Nucleus accumbens (tissue), 56 donors: ENCODE measurements at regions not wholly inside any gene's neighbourhood (a gene's known extent, or its start where the extent isn't known, plus 50 kb on each side); places are given as distances from the start of the nearest gene placed in this dataset.

ENCODE experiments used
- DNase-seq, 56 donors: peaks; one replicate each; lab custom pipeline; 2025; lab: John Stamatoyannopoulos, UW

DNA sequence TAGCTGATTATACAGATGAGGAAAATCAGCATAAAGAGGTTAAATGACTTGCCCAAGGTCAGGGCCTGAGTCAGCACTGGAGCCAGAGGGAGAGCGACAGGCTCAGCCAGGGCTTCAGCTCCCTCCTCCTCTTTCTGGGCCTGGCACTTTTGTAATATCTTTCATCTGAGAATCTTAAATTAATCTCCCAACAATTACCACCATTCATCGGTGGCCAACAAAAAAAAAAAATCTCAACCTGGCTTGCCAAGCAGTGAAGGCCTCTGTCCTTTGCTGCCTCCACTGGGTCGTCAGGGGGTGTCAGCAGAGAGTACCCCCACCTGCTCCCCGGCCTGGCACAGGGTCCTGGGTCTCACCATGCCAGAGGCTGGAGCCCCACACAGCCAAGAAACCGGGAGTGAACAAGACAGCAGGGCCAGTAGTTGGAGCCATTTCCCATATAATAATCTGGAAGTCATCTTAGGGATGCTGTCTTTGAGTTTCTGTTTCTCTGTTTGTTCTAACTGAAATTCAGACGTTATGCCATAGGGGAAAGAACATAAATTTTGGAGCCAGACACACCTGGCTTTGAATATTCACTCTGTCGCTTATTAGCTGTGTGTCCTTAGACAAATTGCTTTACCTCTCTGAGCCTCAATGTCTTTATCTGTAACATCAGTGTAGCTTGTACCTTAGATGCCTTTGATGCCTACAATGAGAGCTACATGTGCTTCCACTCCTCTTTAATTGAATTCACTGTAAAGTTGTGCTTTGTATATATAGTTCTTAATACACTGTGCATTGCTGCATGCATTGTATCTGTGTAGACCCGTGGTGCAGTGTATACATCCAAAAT lies 299.9 kb upstream of the MSX2 start:
- peak in 46 of 56 donors; percentile 7 to 81 (median 38) for DNase-seq

DNA sequence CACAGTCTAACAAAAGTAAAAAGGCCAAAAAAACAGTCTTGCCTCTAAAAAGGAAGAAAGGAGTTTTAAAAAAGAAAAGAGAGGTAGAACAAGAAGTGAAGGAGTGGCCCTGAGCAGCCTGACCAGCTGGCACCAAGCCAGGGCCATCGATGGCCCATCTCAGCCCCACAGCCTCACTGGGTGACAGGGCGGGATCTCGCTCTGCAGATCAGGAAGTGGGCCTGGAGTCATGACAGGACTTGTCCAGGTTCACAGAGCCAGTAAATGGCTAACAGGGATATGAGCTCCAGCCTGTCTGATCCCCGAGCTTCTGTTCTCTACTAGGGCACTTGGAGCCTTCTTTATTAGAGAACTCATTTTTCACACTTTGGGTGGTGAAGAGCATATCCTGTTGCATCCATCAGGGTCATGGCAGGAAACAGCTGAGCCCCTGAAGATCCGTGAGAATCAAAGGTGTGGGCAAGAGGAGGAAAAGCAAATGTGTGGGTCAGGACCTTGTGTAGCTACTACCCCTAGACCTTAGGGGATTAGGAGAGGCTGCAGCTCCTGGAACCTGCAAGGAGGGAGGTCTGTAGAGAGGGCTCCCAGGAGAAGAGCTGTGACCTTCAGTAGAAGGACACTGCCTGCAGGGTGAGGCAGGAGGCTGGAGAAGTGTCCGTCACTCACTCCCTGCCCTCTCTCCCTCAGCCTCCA lies 299.0 kb upstream of the MSX2 start:
- DNase-seq, result no peak

DNA sequence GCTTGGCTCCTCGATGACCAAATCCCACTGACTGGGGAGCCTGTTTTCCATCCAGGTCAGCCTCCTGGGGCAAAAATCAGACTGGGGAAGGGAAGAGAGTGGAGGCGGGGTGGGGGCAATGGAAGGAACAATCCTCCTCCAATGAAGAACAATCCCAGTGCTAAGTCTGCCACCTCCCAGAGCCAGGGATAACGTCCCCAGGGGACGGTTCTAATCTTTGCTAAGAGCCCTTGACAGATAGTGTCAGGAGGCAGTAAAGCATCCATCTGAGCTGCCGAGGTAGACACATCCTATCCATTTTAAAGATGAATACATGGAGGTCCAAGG lies 298.5 kb upstream of the MSX2 start:
- no peak for DNase-seq

- DNase-seq, result no peak
Observed at GRCh38 chr5:174426388-174426787, 298.0 kb upstream of the MSX2 start.

GRCh38 chr5:174426851-174427250 lies 297.5 kb upstream of the MSX2 start:
- no peak for DNase-seq

- DNase-seq, result no peak
Observed at GRCh38 chr5:174427304-174427703, 297.1 kb upstream of the MSX2 start.

- no peak for DNase-seq
Observed at GRCh38 chr5:174428895-174429294, 295.5 kb upstream of the MSX2 start.

DNA sequence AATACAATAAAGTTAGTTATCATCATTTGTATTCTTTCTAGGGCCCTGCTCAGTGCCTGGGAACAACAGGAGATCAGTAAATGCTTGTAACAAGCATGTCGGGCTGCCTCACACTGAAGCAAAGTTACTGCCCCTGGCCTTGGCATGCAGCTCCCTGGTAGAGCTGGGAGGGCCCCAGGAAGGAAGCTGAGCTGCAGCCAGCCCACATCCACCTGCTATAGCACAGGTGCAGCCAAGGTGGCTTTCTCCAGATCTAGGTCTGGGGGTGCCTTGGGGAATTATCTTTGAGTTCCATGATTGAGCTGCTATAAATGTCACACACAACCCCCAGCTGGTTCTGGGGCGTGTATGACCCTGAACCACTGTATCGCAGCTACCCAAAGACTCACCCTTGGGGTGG lies 293.4 kb upstream of the MSX2 start:
- no peak for DNase-seq

DNA sequence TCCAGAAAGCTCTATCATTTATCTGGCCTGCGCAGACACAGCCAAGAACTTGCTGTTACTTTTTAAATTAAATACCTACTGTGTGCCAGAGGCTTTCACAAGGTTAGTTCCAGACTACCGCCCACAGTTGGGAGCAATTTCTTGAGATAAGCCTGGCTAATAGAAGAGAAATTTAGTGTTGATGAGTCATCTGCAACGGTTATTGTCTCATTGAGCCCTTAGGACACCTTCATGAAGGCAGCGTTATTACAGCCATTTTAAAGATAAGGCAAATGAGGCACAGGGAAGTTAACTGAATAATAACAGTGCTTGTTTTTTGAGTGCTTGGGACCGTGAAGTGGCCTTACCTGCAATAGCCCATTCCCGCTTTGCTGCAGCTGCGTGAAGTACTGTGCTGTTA lies 292.9 kb upstream of the MSX2 start:
- no peak for DNase-seq

DNA sequence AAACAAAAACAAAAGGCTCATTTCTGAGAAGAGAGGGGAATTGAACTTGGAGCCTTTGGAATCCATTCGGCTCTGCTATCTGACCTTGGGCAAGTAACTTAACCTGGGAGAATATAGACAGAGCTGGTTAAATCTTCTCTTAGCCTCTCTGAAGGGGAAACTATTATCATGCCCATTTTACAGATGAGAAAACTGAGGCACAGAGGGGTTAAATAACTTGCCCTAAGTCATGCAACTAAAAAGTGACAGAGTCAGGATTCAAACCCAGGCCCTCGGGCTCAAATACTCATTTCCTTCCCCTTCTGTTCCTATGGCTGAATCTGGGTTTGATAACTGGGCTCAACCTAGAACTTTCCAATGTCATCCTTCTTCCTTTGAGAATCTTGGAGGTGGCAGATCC lies 291.3 kb upstream of the MSX2 start:
- no peak for DNase-seq

- DNase-seq, result no peak
Observed at GRCh38 chr5:174436750-174437149, 287.6 kb upstream of the MSX2 start.

DNA sequence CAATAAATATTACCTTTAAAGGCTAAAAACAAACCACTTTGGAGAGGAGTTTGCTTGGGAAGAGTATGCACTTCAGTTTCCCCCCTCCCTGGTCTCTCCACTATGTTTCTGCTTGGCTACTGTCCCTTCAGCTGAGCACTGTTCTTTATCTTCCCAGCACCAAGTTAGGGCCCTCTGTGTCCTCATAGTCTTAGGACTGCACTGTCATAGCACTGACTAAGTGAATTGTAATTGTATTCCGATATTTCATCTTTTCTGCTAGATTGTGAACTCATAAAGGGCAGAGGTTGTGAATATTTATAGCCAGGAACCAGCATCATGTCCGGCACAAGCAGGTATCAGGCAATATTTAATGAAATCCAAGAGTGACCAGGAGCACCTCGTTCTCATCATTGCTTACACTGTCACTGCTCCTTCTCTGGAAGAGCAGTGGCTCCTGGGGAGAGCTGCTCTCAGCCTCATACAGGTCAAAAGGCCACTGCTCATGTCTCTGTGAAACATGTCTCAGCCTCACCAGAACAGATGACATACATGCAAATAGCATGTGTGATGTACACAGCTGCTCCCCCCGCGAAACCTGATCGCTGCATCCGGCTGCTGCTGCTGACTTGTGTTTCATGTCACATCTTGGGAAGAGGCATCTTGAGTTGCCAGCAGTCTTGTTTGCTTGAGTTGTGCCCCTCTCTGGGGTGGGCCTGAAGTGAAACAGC lies 279.7 kb upstream of the MSX2 start:
- DNase-seq, result no peak

DNA sequence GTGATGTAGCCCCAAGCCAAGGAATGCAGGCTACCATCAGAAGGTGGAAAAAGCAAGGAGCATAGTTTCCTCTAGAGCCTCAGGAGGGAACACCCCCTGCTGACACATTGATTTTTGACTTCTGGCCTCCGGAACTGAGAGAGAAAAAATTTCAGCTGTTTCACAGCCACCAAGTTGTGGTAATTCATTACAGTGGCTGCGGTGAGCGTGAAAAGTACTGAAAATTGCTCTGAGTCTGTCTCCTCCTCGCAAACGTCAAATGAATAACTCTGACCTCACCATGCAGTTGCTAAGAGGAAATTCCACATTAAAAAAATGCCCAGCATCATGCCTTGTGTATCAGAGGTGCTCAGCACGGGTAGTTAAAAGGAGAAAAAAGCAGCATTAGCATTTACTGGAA lies 277.9 kb upstream of the MSX2 start:
- no peak for DNase-seq

- no peak for DNase-seq
Observed at GRCh38 chr5:174446988-174447387, 277.4 kb upstream of the MSX2 start.

- no peak for DNase-seq
Observed at GRCh38 chr5:174448041-174448440, 276.3 kb upstream of the MSX2 start.

DNA sequence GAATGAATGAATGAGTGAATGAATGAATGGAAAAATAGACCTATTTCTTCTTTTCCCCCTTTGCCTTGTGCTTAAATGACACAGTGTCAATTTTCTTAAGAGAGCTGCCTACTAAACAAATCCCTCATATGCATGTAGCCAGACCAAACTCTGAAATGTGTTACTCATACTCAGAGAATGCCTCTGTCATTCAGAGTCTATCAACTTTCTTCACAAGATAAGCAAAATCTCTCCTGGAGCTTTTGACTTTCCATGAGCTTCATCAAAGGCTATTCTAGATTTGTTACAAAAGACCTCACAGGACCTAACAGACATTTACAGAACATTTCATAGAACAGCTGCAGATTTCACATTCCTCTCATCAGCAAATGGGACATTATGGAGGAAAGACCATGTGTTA lies 275.7 kb upstream of the MSX2 start:
- DNase-seq, result no peak

DNA sequence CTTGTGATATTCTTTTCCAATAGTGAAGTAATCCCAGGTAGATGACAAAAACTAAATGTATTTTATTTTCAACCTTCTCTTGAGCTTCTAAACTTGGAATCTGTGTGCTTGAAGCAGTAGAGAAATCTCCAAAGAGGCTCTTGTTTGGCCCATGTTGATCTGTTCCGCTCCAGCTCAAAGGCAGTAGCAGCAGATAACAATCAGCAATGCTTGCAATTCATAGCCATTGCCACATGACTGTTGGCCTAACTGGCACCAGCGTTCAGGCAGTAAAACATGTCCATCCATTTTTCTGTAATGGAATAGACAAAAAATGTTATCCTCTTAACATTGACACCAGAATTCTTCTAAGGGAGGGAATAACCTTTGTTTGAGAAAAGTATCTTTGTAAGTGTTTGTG lies 270.7 kb upstream of the MSX2 start:
- DNase-seq, result peak in 2 of 56 donors; percentile 3 to 25

DNA sequence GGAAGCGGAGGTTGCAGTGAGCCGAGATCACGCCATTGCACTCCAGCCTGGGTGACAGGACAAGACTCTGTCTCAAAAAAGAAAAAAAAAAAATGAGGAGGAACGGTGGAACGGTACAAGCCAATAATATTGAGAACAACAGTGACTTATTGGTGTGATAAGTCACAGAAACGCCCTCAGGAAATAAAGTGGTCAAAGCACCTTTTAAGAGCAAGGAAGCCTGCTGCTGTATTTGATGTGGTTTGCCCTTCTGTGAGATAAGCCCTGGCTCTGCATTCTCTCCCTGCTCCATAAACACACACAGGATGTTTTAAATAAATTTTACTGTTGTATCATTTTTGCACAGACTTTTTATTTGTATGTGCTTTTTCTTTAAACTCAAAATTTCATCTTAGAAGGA lies 269.9 kb upstream of the MSX2 start:
- no peak for DNase-seq

- DNase-seq, result no peak
Observed at GRCh38 chr5:174454890-174455289, 269.5 kb upstream of the MSX2 start.

DNA sequence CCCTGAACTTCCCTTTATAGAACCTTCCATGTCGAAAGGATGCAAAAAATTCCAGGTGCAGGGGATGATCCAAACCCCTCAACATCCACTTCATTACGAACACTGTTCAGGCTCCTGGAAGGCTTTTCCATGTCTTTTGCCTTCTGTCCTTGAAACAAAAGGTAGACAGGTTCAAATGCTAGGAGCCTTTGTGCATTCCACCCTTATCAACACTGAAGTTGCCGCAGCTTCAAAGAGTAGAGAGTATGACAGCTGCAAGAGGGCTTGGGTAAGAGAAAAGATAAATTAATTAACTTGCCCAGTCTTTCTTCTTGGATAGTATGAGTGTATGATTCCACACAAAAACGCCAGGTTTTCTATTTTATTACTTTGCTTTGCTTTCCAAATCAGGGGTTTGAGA lies 269.1 kb upstream of the MSX2 start:
- DNase-seq, result no peak

DNA sequence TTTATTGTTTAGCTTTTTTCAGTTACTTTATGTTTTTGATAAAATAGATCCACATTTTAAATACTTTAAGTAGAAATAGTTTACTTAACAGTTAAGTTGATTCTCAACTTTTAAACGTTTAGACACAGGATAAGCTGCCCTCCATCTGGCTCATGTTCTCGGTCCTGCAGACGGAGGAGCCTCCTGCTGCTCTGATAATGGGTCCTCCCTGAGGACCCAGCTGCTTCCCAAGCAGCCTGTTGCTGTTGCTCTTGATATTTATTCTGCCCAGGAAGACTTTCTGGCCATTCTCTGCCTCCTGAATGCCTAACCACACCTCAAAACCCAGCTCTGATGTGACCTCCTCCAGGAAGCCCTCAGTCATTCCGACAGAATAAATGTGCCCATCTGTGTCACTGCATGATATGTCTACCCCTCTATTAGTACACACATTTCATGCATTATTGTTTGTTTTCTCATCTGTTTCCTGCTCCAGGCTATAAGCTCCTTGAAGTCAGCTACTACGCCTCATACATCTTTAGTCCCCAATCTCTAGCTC lies 267.2 kb upstream of the MSX2 start:
- no peak for DNase-seq
